Erythroblast (primary cell): ENCODE measurements at regions not wholly inside any gene's neighbourhood (a gene's known extent, or its start where the extent isn't known, plus 50 kb on each side); places are given as distances from the start of the nearest gene placed in this dataset.

Experiments used
- GATA1 ChIP-seq: IDR thresholded peaks from 2 replicates; pipeline ENCODE4 v1.6.1; 2011; ENCODE audit warnings: low read depth, mild to moderate bottlenecking, control low read depth, low read length, moderate library complexity
- POLR2A ChIP-seq: IDR thresholded peaks from 2 replicates; pipeline ENCODE4 v1.6.1; 2011; ENCODE audit warnings: mild to moderate bottlenecking, low read length

DNA sequence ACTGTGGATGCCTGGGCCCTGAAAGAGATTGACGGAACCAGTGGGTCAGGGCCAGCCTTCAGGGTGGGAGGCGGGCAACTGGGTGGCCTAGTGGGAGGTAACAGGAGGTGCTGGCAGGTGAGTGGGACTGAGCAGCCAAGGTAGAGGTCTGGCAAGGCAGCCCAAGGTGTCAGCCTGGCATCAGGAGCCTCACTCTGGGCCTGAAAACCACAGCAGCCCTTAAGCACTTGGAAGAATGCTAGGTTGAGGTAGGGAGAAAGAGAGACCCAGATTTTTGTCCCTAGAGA lies 315.8 kb upstream of the PRICKLE1 start:
- TF ChIP-seq GATA1 (no peak), POLR2A (no peak)
